Heart left ventricle (tissue), 16 donors: ENCODE measurements at regions not wholly inside any gene's neighbourhood (a gene's known extent, or its start where the extent isn't known, plus 50 kb on each side); places are given as distances from the start of the nearest gene placed in this dataset.

Source experiments
- ATAC-seq, 4 donors: fragments of 200-7000 bp; cut with Tn5 transposase; one replicate each; pipeline ENCODE4 v1.9.1; 2020 to 2022; ENCODE audit warnings: moderate library complexity in 4 of 4, mild to moderate bottlenecking in 3 of 4, moderate number of reproducible peaks in 1 of 4
- DNase-seq, 5 donors: peaks; one replicate each; pipeline ENCODE4 v3.0.0-alpha.2; 2020
- H3K27ac ChIP-seq, 12 donors: fragments of 200-600 bp; sonication (generic) in 4 of 12; one replicate each; pipeline versions ENCODE4 v1.5.0 to v1.8.0; 2016 to 2022; ENCODE audit warnings: mild to moderate bottlenecking in 2 of 12
- H3K27me3 ChIP-seq, 9 donors: fragments of 200-600 bp; sonication (generic) in 2 of 9; one replicate each; pipeline versions ENCODE4 v1.5.1 to v1.8.0; 2016 to 2022; ENCODE audit warnings: mild to moderate bottlenecking in 3 of 9
- H3K36me3 ChIP-seq, 9 donors: fragments of 200-600 bp; sonication (generic) in 2 of 9; one replicate each; pipeline versions ENCODE4 v1.5.0 to v1.8.0; 2018 to 2022; ENCODE audit warnings: mild to moderate bottlenecking in 2 of 9
- H3K4me1 ChIP-seq, 12 donors: fragments of 200-600 bp; sonication (generic) in 4 of 12; one replicate each; pipeline versions ENCODE4 v1.5.0 to v1.8.0; 2016 to 2022; ENCODE audit warnings: mild to moderate bottlenecking in 3 of 12
- H3K4me3 ChIP-seq, 12 donors: fragments of 200-600 bp; sonication (generic) in 4 of 12; one replicate each; pipeline versions ENCODE4 v1.5.0 to v1.8.0; 2017 to 2022; ENCODE audit warnings: mild to moderate bottlenecking in 9 of 12, moderate library complexity in 4 of 12
- H3K9me3 ChIP-seq, 12 donors: fragments of 200-600 bp; sonication (generic) in 4 of 12; one replicate each; pipeline versions ENCODE4 v1.5.0 to v1.8.0; 2016 to 2022; ENCODE audit warnings: mild to moderate bottlenecking in 1 of 12
- POLR2A ChIP-seq, 2 donors: fragments of 450-650 bp; IDR thresholded peaks; one replicate each; pipeline ENCODE4 v1.6.1; 2017; ENCODE audit warnings: antibody characterized with exemption in 2 of 2, mild to moderate bottlenecking in 2 of 2, moderate library complexity in 2 of 2
- WGBS, 4 donors: extraction: QIAGEN DNeasy Blood & Tissue Kit in 2 of 4; methylation state at CpG; one replicate each; pipeline versions ENCODE4 v1.1.5 to v1.1.7; 2013 to 2018; 5-methylcytosine and 5-hydroxymethylcytosine counted together
- intact Hi-C, 10 donors: fragments of 100-400 bp; cut with DNase I; formaldehyde crosslinking; loops; one replicate each; pipeline versions ENCODE4 v1.11.1 to v1.14.2; 2022
- TF ChIP-seq, protein P1 (sequence below), 12 donors: fragments of 200-600 bp; sonication (generic) in 4 of 12; IDR thresholded peaks; one replicate each; pipeline versions ENCODE4 v1.5.0 to v1.8.0; 2018 to 2022; ENCODE audit warnings: antibody characterized with exemption in 12 of 12, mild to moderate bottlenecking in 5 of 12
- donor health status: ischemic (EF 13 %, LVEDD 7.1; RV severe dilation, severe dysfunction).
- donor health status: healthy with polysubstance abuse.
- donor health status: DM: no; HTN: yes; CAD: no.
- donor health status: DM: no; HTN: no; CAD: no.
- donor health status: ischemic (EF 25% LVEDD 6.9; RV normal size, moderate dysfunction).
- donor health status: ischemic (EF 25% LVEDD 5.7; RV mildly dilated, moderate dysfunction).
- donor health status: healthy.
- donor health status: DM: yes; HTN: yes; CAD: no.
- donor health status: ischemic (EF 35%, LVEDD 5.7; RV mildly dilated, moderate dysfunction).
- donor health status: nonischemic (EF 11% LVEDD 7.7; RV severe dilation, severe dysfunction).
- donor health status: DM: yes; HTN: yes; CAD: no.
- donor health status: PGD.
- donor health status: ischemic (EF 29% LVEDD 5.4; RV normal size, mild dysfunction).
- donor health status: nonischemic (EF 23%, LVEDD 6.1; RV moderate dilation, normal function).

DNA sequence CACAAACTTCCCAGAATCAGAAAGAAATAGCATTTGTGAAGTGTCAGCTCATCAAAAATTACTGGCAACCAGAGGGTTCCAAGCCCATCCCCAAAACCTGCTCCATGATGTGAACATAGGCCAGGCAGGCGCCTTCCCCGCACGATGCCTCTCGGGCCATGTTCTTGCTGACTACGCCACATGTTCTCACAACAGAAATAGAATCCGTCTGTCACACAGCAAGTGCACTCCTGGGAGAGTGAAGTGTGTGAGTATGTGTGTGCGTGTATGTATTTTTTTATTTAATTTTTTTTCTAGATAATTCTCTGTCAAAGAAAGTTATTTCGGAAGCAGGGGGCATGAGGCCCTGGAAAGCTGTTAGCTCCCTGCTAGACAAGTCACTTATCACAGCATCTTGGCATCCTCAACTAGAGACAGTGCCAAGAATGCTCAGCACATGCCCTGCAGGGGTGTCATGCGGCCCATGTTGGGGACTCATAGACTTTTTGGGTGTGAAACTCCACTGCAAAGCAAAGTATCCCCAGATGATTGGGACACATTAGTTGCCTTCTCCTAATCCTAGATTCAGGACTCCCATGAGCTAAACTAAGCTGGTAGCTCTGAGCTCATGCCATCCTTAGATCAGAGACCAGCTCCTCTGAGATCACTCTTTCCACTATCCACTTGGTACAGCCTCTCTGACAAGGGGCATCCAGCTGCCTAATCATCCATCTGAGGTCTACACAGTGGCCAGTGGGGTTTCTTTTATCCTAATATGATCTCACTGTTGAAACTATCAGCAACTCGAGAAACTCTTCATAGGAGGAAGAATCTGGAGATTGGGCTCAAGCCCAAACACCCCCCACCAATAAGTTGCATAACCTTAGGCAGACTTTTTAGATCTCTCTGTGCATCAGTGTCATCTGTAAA, 53.2 kb upstream of the CYRIA start:
- no peak overlapping the region for H3K4me3 ChIP-seq
- H3K4me1 ChIP-seq, result peaks cover 0 to 32% (median 12%) of the 10 kb centered on the region in 12 donors
- peaks cover 0 to 12% (median 0%) of the 10 kb centered on the region in 9 donors for H3K27me3 ChIP-seq
- WGBS, 4 donors, result 43 to 62% (median 46%) methylated on average over 10 of the region's 10 CpGs
- TF ChIP-seq, protein P1, sequence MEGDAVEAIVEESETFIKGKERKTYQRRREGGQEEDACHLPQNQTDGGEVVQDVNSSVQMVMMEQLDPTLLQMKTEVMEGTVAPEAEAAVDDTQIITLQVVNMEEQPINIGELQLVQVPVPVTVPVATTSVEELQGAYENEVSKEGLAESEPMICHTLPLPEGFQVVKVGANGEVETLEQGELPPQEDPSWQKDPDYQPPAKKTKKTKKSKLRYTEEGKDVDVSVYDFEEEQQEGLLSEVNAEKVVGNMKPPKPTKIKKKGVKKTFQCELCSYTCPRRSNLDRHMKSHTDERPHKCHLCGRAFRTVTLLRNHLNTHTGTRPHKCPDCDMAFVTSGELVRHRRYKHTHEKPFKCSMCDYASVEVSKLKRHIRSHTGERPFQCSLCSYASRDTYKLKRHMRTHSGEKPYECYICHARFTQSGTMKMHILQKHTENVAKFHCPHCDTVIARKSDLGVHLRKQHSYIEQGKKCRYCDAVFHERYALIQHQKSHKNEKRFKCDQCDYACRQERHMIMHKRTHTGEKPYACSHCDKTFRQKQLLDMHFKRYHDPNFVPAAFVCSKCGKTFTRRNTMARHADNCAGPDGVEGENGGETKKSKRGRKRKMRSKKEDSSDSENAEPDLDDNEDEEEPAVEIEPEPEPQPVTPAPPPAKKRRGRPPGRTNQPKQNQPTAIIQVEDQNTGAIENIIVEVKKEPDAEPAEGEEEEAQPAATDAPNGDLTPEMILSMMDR (IDR thresholded peaks at IDR 0.05), result no peak
- TF ChIP-seq POLR2A (IDR thresholded peaks at IDR 0.05), result no peak
- H3K36me3 ChIP-seq, result no peaks in the 10 kb centered on the region
- peak overlapping the region in 1 of 12 donors; percentile 29 for H3K27ac ChIP-seq
- no peaks in the 10 kb centered on the region for H3K9me3 ChIP-seq
- DNase-seq, result peak in 1 of 5 donors; percentile 50
- intact Hi-C loops, result no loop called here
- ATAC-seq, result peak in 3 of 4 donors; percentile 54 to 71 (median 69)

DNA sequence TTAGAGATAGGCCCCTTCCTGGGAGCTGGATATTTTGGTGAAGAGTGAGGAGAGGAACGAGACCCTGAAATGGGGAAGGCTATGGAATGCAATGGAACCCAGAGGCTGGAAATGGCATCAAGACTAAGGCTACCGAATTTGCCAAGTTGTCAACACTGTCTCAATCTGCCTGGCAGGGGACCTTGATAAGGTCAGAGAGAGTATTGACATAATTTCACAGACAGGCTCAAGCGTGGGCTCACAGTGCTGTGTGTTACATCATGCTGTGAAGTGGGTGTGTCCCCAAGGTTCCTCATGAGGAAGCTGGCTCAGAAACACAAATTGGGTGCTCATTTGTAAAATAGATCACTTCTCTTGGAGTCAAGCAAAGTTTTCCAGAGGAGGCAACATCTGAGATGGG, 51.8 kb upstream of the CYRIA start:
- peaks cover 0 to 32% (median 12%) of the 10 kb centered on the region in 12 donors for H3K4me1 ChIP-seq
- TF ChIP-seq, protein P1 (IDR thresholded peaks at IDR 0.05), result no peak
- no peak for TF ChIP-seq POLR2A (IDR thresholded peaks at IDR 0.05)
- no peak overlapping the region for H3K4me3 ChIP-seq
- intact Hi-C loops, result no loop called here
- no peak overlapping the region for H3K27ac ChIP-seq
- H3K36me3 ChIP-seq, result no peaks in the 10 kb centered on the region
- WGBS, 4 donors, result 55 to 64% (median 59%) methylated on average over 3 of the region's 3 CpGs
- ATAC-seq (peak in 1 of 4 donors; percentile 52), DNase-seq (no peak)
- peaks cover 0 to 7% (median 0%) of the 10 kb centered on the region in 9 donors for H3K27me3 ChIP-seq
- H3K9me3 ChIP-seq, result no peaks in the 10 kb centered on the region

DNA sequence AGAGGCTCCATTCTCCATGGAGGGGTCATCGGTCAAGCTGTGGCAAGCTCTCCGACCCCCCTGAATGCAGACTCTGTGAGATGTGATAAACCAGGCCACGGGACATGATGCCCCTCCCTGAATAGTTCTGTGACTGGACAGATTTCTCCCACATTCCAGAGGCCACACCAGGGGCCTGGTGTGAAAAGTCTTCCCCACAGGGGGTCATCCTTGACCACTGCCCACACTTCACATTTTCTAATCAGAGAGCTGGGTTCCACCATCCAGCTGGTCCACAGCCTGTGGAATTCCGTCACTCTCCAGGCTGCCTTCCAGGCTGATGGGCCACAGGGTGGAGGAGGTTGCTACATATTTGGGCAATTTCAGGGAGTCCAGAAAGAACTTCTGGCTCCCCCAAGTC, 51.3 kb upstream of the CYRIA start:
- intact Hi-C loops, result no loop called here
- H3K27me3 ChIP-seq, result peaks cover 0 to 5% (median 0%) of the 10 kb centered on the region in 9 donors
- WGBS, 4 donors, result 76 to 91% (median 88%) methylated on average over 4 of the region's 4 CpGs
- no peaks in the 10 kb centered on the region for H3K9me3 ChIP-seq
- ATAC-seq (peak in 2 of 4 donors; percentile 39 to 52), DNase-seq (peak in 2 of 5 donors; percentile 33 to 42)
- TF ChIP-seq POLR2A (IDR thresholded peaks at IDR 0.05), result no peak
- TF ChIP-seq, protein P1 (IDR thresholded peaks at IDR 0.05), result no peak
- H3K4me1 ChIP-seq, result peaks cover 0 to 32% (median 12%) of the 10 kb centered on the region in 12 donors
- H3K27ac ChIP-seq, result no peak overlapping the region
- H3K36me3 ChIP-seq, result no peaks in the 10 kb centered on the region
- H3K4me3 ChIP-seq, result no peak overlapping the region

DNA sequence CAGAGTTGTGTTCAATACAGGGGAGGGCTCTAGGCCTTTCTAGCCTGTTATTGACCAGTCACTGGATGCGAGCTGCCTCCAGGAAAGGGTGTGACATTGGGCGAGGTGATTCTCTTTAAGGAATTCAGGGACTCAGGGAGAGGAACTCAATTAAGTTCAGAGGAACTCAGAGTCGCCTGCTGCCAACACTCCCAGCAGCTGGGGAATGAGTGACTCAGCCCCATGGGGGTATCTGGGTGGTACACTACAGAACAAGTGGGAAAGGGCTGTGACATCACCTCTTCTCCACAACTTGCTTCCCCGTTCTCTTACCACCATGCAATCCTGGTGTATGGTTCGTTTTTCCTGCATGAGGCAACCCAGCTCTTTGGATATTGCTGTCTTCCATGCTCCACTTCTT, 50.4 kb upstream of the CYRIA start:
- intact Hi-C loops, result no loop called here
- ATAC-seq (peak in 3 of 4 donors; percentile 45 to 57 (median 50)), DNase-seq (peak in 1 of 5 donors; percentile 51)
- H3K4me1 ChIP-seq, result peaks cover 0 to 32% (median 12%) of the 10 kb centered on the region in 12 donors
- WGBS, 4 donors, result 56 to 71% (median 66%) methylated on average over 5 of the region's 5 CpGs
- H3K27ac ChIP-seq, result no peak overlapping the region
- no peaks in the 10 kb centered on the region for H3K27me3 ChIP-seq
- no peak overlapping the region for H3K4me3 ChIP-seq
- no peaks in the 10 kb centered on the region for H3K9me3 ChIP-seq
- H3K36me3 ChIP-seq, result no peaks in the 10 kb centered on the region
- TF ChIP-seq, protein P1 (IDR thresholded peaks at IDR 0.05), result no peak
- no peak for TF ChIP-seq POLR2A (IDR thresholded peaks at IDR 0.05)
